Spleen (tissue), 7 donors: ENCODE measurements at regions not wholly inside any gene's neighbourhood (a gene's known extent, or its start where the extent isn't known, plus 50 kb on each side); places are given as distances from the start of the nearest gene placed in this dataset.

ENCODE experiments used
- POLR2A ChIP-seq, 3 donors: fragments of 450-650 bp; IDR thresholded peaks; one replicate each; pipeline ENCODE4 v1.5.1; 2017; ENCODE audit warnings: antibody characterized with exemption in 3 of 3, mild to moderate bottlenecking in 1 of 3
- POLR2AphosphoS5 ChIP-seq, 3 donors: sonication (generic); formaldehyde crosslinking; IDR thresholded peaks; one replicate each; pipeline ENCODE4 v1.5.1; 2017; ENCODE audit warnings: antibody characterized with exemption in 3 of 3
- TF ChIP-seq, protein P1 (sequence below), 11 experiments: fragments of 200-600 bp in 7 of 11; fragments of 450-650 bp in 4 of 11; sonication (generic) in 4 of 11; IDR thresholded peaks in 8 of 11; conservative IDR thresholded peaks in 3 of 11; 1 replicate in 7 of 11; 2 replicates in 4 of 11; pipeline versions ENCODE4 v1.4.0 to v1.8.0; 2016 to 2021; ENCODE audit warnings: antibody characterized with exemption in 11 of 11, inconsistent platforms in 4 of 11, mild to moderate bottlenecking in 1 of 11
- donor health status: DM: no; HTN: no; CAD: no; lungs with moderate emphysema.
- donor health status: DM: no; HTN: no; CAD: no.
- donor health status: DM: no; HTN: no; CAD: no.

DNA sequence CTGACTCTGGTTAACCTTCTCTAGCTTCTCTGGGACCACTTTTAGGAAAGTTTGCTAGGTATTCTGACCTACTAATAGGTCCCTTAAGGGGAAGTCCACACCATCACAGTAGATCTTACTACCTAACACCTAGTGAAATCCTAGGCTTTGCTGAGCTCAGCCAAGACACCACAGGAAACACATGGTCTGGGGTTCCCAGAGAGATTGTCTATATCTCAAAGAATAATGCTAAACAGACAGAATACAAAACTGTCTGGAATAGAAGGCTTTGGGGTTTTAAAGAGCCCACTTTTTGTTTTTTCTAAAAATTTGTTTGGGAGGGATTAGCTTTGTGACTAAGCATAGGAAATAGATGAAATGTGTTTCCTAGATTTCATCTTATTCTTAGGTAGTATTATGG, 395.1 kb downstream of the ARHGEF28 start:
- TF ChIP-seq, protein P1, sequence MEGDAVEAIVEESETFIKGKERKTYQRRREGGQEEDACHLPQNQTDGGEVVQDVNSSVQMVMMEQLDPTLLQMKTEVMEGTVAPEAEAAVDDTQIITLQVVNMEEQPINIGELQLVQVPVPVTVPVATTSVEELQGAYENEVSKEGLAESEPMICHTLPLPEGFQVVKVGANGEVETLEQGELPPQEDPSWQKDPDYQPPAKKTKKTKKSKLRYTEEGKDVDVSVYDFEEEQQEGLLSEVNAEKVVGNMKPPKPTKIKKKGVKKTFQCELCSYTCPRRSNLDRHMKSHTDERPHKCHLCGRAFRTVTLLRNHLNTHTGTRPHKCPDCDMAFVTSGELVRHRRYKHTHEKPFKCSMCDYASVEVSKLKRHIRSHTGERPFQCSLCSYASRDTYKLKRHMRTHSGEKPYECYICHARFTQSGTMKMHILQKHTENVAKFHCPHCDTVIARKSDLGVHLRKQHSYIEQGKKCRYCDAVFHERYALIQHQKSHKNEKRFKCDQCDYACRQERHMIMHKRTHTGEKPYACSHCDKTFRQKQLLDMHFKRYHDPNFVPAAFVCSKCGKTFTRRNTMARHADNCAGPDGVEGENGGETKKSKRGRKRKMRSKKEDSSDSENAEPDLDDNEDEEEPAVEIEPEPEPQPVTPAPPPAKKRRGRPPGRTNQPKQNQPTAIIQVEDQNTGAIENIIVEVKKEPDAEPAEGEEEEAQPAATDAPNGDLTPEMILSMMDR (IDR thresholded peaks at IDR 0.05 in 8 of 11, conservative IDR thresholded peaks at IDR 0.05 in 3 of 11) = no peak
- TF ChIP-seq POLR2A (IDR thresholded peaks at IDR 0.05) (no peak), POLR2AphosphoS5 (IDR thresholded peaks at IDR 0.05) (no peak)
